HEK293 (cell line): ENCODE measurements at regions not wholly inside any gene's neighbourhood (a gene's known extent, or its start where the extent isn't known, plus 50 kb on each side); places are given as distances from the start of the nearest gene placed in this dataset.

Experiments
- CTCF ChIA-PET: fragments of 350-600 bp; formaldehyde crosslinking; extraction: SDS; loops from one replicate; lab custom pipeline; 2021; ENCODE audit warnings: antibody characterized with exemption; lab: Yijun Ruan, JAX
- POLR2A ChIA-PET: fragments of 300-600 bp; formaldehyde crosslinking; extraction: SDS; loops from one replicate; lab custom pipeline; 2020; ENCODE audit warnings: antibody characterized with exemption, inconsistent platforms; lab: Yijun Ruan, JAX
- H3K27ac ChIP-seq: fragments of 200-500 bp; sonication (Bioruptor generic); 2 replicates; pipeline ENCODE4 v1.5.1; 2014; ENCODE audit warnings: low read depth, low read length, control low read depth, inconsistent platforms; ENCODE audit errors: extremely low read depth
- H3K36me3 ChIP-seq, 2 experiments: fragments of 200-500 bp in 1 of 2; sonication (Bioruptor generic) in 1 of 2; 1 replicate in 1 of 2; 2 replicates in 1 of 2; pipeline ENCODE4 v1.5.1; 2014 to 2017; ENCODE audit warnings: inconsistent platforms in 2 of 2, low read length in 2 of 2; ENCODE audit not compliant: control insufficient read depth in 2 of 2, insufficient read depth in 1 of 2
- H3K4me1 ChIP-seq: fragments of 200-500 bp; sonication (Bioruptor generic); 2 replicates; pipeline ENCODE4 v1.5.1; 2014; ENCODE audit warnings: mild to moderate bottlenecking, low read length, inconsistent platforms; ENCODE audit not compliant: control insufficient read depth, insufficient read depth
- H3K4me3 ChIP-seq: 2 replicates; pipeline ENCODE4 v1.5.1; 2011; ENCODE audit warnings: low read depth, mild to moderate bottlenecking, control low read depth, low read length, moderate library complexity
- H3K9me3 ChIP-seq: fragments of 200-500 bp; sonication (Bioruptor generic); 2 replicates; pipeline ENCODE4 v1.5.1; 2014; ENCODE audit warnings: low read depth, low read length, inconsistent platforms; ENCODE audit not compliant: control insufficient read depth, insufficient read depth
- PRDM10 ChIP-seq: fragments of 450-650 bp; formaldehyde crosslinking; IDR thresholded peaks from 2 replicates; pipeline ENCODE4 v1.5.1; 2016; ENCODE audit warnings: missing biosample characterization, missing genetic modification characterization
- ZNF138 ChIP-seq: fragments of 450-650 bp; formaldehyde crosslinking; IDR thresholded peaks from 2 replicates; pipeline ENCODE4 v1.5.1; 2016; ENCODE audit warnings: missing biosample characterization, missing genetic modification characterization, borderline replicate concordance
- ZNF280D ChIP-seq: fragments of 450-650 bp; formaldehyde crosslinking; IDR thresholded peaks from 2 replicates; pipeline ENCODE4 v1.5.1; 2016; ENCODE audit warnings: missing biosample characterization, missing genetic modification characterization
- ZNF514 ChIP-seq: fragments of 450-650 bp; formaldehyde crosslinking; IDR thresholded peaks from 2 replicates; pipeline ENCODE4 v1.5.1; 2016; ENCODE audit warnings: missing biosample characterization, missing genetic modification characterization
- ZNF549 ChIP-seq: fragments of 450-650 bp; IDR thresholded peaks from 2 replicates; pipeline ENCODE4 v1.5.1; 2018; ENCODE audit warnings: missing biosample characterization, missing genetic modification characterization, mild to moderate bottlenecking, inconsistent platforms, moderate library complexity
- ZNF639 ChIP-seq: fragments of 450-650 bp; formaldehyde crosslinking; IDR thresholded peaks from 2 replicates; pipeline ENCODE4 v1.5.1; 2016; ENCODE audit warnings: missing biosample characterization, missing genetic modification characterization
- TF ChIP-seq, protein P1 (sequence below): fragments of 450-650 bp; IDR thresholded peaks from 2 replicates; pipeline ENCODE4 v1.5.1; 2018; ENCODE audit warnings: missing biosample characterization, missing genetic modification characterization

DNA sequence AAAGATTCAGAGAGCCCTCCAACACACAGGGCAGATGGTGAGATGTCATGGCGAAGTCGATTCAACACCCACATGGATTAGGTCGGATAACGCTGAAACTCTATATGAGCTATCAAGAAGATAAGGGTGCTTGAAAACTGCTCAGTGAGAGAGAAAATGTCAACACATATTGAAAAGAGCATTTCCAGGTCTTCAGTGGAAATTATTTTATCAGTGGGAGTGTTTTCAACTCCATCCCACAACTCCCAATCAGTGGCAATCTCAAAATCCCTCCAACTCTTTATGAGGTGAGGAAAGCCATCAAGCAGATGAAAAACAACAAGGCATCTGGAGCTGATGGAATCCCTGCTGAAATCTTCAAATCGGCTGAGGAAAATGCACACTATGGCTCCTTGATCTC, 104.5 kb upstream of the KLHL14 start (continued):
- no peak for TF ChIP-seq ZNF639
- TF ChIP-seq, all 188 proteins: peak for 6

DNA sequence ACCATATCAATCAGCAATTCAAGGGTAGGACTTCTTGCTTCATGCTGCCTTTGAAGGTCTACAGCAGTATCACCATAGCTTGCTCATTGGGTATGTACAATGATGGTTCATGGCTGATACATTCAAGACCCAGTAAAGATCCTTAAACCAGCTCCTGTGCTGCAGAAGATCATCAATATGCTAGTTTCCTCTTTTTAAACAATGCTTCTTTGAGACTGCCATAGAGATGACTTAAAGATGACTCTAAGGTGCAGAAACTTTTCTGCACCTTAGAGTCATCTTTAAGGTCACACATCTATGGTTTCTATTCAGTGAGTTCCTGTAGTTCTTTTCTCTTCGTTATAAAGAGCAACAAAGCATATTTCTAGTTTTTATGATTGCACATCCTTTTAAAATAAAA, 102.8 kb upstream of the KLHL14 start:
- POLR2A ChIA-PET = no interaction called here

More for the DNA sequence above, 102.8 kb upstream of the KLHL14 start:
- H3K36me3 ChIP-seq = no peaks in the 10 kb centered on the region
- H3K9me3 ChIP-seq = no peaks in the 10 kb centered on the region
- CTCF ChIA-PET = no interaction called here
- no peak overlapping the region for H3K4me3 ChIP-seq
- no peak overlapping the region for H3K27ac ChIP-seq
- TF ChIP-seq ZNF549 (no peak), ZNF280D (tag by site-specific recombination) (no peak), PRDM10 (tag by site-specific recombination) (no peak), ZNF138 (tag by site-specific recombination) (no peak), ZNF514 (no peak)
- TF ChIP-seq, protein P1, sequence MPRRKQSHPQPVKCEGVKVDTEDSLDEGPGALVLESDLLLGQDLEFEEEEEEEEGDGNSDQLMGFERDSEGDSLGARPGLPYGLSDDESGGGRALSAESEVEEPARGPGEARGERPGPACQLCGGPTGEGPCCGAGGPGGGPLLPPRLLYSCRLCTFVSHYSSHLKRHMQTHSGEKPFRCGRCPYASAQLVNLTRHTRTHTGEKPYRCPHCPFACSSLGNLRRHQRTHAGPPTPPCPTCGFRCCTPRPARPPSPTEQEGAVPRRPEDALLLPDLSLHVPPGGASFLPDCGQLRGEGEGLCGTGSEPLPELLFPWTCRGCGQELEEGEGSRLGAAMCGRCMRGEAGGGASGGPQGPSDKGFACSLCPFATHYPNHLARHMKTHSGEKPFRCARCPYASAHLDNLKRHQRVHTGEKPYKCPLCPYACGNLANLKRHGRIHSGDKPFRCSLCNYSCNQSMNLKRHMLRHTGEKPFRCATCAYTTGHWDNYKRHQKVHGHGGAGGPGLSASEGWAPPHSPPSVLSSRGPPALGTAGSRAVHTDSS = no peak
- no peaks in the 10 kb centered on the region for H3K4me1 ChIP-seq
